ENCODE measurements at regions not wholly inside any gene's neighbourhood (a gene's known extent, or its start where the extent isn't known, plus 50 kb on each side); places are given as distances from the start of the nearest gene placed in this dataset.

DNA sequence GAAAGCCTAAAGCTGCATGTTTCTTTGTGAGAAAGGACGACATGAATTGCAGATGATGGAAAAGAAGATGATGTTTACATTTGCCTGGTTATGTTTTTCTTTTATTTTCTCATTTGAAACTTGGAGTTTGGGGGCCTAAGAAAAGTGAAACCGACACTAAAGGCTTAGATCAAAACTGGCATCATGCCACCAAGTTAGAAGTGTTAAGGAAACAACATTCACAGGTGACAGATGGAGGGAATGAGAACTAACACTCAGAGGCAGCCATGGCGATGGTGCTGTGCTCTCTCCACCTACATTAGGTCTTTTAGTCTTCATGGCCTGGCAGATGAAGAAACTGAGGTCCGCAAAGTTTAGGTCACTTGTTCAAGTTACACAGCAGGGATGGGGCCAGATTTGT lies 923.6 kb downstream of the TUSC7 start:
- TF ChIP-seq CTCF (conservative IDR thresholded peaks at IDR 0.05; ENCODE audit: low read depth, low read length) = no peak
- no peak for DNase-seq (ENCODE audit: low read depth)
- H3K4me3 ChIP-seq (ENCODE audit: low read depth, low read length) = no peak overlapping the region

DNA sequence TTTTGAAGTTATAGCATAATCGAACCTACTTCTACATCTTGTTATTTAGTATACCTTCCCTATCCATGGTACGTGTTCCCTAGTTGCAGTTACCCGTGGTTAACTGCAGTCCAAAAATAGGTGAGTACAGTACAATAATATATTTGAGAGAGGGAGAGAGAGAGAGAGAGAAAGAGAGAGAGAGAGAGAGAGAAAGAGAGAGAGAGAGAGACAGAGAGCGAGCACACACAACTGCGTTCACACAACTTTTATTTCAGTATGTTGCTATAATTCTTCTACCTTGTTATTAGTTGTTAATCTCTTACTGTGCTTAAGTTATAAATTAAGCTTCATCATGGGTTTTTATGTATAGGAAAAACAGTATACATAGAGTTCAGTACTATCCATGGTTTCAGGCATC lies 928.1 kb downstream of the TUSC7 start:
- no peak overlapping the region for H3K4me3 ChIP-seq (ENCODE audit: low read depth, low read length)
- no peak for DNase-seq (ENCODE audit: low read depth)
- no peak for TF ChIP-seq CTCF (conservative IDR thresholded peaks at IDR 0.05; ENCODE audit: low read depth, low read length)

- no peak overlapping the region for H3K4me3 ChIP-seq (ENCODE audit: low read depth, low read length)
- no peak for TF ChIP-seq CTCF (conservative IDR thresholded peaks at IDR 0.05; ENCODE audit: low read depth, low read length)
- no peak for DNase-seq (ENCODE audit: low read depth)
These were observed 934.6 kb downstream of the TUSC7 start for GRCh38 chr3:117644203-117644602.

DNA sequence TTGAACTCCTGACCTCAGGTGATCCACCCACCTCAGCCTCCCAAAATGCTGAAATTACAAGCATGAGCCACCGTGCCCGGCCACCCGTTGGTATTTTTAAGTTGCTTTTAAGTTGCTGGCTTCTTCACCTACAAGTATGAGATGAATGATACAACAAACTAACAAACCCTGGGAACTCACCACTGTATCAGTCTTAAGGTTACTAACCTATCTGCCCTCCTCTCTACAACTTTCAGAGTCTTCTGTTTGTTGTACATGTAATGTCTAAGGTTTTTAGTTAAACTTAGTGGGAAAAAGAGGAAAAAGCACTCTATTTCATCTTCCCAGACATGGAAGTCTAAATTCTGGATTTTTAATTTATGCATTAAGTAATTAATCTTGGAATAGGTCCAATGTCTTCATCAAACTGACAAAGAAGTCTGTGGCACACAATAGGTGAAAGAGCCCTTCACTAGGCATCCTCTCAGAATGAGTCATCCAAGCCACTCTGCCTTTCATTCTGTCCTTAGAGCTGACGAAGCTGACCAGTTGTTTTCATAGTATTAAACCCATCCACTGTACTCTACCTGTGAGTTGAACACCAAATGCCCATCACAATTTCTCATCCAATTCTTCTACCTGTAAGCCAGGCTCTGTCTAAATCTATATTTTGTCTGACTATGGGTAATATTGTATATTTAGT lies 936.1 kb downstream of the TUSC7 start:
- H3K4me3 ChIP-seq (ENCODE audit: low read depth, low read length) = no peak overlapping the region
- no peak for DNase-seq (ENCODE audit: low read depth)
- no peak for TF ChIP-seq CTCF (conservative IDR thresholded peaks at IDR 0.05; ENCODE audit: low read depth, low read length)

DNA sequence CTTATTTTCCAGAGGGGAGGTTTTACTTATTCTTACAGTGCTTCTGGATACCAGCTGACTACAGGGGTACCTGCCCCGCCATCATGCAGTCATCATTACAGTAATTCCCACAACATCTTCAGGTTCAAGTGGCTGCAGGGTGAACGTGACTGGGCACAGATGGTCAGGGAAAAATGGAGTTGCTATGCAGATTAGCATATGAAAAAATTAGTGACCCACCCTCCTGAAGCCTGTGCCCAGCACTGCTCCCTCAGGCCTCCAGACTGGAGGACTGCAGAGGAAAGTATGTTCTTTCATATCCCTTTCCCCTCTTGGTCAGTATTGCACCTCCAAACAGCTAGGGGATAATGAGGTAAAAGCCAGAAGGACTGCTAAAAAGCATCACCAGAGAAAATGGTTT lies 937.9 kb downstream of the TUSC7 start:
- no peak for TF ChIP-seq CTCF (conservative IDR thresholded peaks at IDR 0.05; ENCODE audit: low read depth, low read length)
- no peak for DNase-seq (ENCODE audit: low read depth)
- no peak overlapping the region for H3K4me3 ChIP-seq (ENCODE audit: low read depth, low read length)

DNA sequence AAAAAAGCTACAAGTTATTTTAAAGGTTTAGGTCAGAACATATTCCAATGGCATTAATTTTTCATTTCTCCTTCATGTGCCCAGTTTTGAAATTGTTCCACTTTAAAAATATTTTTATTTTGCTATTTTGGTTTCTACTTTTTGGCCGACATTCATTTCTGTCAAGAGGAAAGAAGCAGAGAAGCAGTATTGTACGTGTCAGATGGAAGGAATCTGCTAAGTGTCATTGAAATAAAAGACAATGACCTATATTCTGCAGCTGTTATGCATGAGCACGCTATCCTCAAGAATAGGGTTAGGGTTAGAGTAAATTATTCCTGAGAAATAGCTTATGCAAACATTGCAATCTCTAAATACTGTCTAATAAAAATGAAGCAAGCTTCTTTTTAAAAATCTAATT lies 941.7 kb downstream of the TUSC7 start:
- no peak for DNase-seq (ENCODE audit: low read depth)
- H3K4me3 ChIP-seq (ENCODE audit: low read depth, low read length) = no peak overlapping the region
- TF ChIP-seq CTCF (conservative IDR thresholded peaks at IDR 0.05; ENCODE audit: low read depth, low read length) = no peak

- no peak for DNase-seq (ENCODE audit: low read depth)
- no peak overlapping the region for H3K4me3 ChIP-seq (ENCODE audit: low read depth, low read length)
- TF ChIP-seq CTCF (conservative IDR thresholded peaks at IDR 0.05; ENCODE audit: low read depth, low read length) = no peak
These were observed 946.8 kb downstream of the TUSC7 start for GRCh38 chr3:117656391-117656790.

All from epithelial cell of proximal tubule (primary cell).